ENCODE measurements at regions not wholly inside any gene's neighbourhood (a gene's known extent, or its start where the extent isn't known, plus 50 kb on each side); places are given as distances from the start of the nearest gene placed in this dataset.
"Not testable (repeated sequence)": the region's sequence is repeated elsewhere in the genome, so short reads cannot be mapped to it uniquely, and the experiment has no call there.

DNA sequence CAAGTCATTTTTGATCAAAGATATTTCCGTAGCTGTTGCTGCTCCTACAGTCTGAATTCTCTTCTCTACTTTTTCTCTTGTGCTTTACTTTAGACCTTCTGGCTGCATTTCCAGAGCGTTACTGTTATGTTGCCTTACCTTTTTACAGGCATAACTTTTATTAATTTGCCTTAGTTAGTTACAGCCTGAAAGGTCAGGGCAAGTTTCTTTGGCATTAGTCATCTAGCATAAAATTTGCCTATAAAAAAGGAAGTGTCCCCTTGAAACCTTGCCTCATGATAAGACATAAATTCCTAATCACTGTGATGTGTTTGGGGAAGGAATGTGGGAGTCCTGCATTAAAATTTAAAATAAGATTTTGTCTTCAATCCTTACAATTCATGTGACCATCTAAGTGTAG lies 618.5 kb downstream of the NR2F2 start:
- Mint-ChIP-seq H3K9me3 (peaks cover 4% of the 10 kb centered on the region), H3K4me3 (no peak overlapping the region), H3K4me1 (ENCODE audit: low read depth) (no peaks in the 10 kb centered on the region), H3K27me3 (ENCODE audit: insufficient read depth) (peaks cover 13% of the 10 kb centered on the region), H3K27ac (no peak overlapping the region), H3K36me3 (ENCODE audit: low read depth) (no peaks in the 10 kb centered on the region)
- intact Hi-C loops (cut with micrococcal nuclease), result no loop called here
- DNase-seq (ENCODE audit: low spot score), result no peak

DNA sequence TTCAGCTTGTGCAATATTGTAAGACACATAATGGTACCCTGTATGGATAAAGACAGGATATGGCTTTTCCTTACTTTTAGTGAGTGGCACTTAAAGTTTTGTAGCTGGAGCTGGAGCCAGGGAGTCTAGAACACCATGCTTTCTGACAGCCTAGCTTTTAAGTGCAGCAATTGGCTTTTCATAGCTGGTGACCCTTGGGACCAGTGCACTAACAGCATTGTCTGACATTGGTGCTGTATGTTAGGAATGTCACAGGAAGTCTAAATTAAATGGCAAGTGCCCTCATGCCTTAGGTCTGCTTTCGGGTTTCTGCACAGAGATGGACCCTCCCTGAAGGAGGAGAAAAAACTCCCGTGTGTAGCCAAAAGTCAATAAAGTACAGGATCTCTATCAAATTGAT lies 628.2 kb downstream of the NR2F2 start:
- peaks cover 12% of the 10 kb centered on the region for H3K9me3 Mint-ChIP-seq
- intact Hi-C loops (cut with micrococcal nuclease), result no loop called here
- no peak for DNase-seq (ENCODE audit: low spot score)
- H3K27me3 Mint-ChIP-seq (ENCODE audit: insufficient read depth), result no peaks in the 10 kb centered on the region
- no peak overlapping the region for H3K4me3 Mint-ChIP-seq
- no peaks in the 10 kb centered on the region for H3K4me1 Mint-ChIP-seq (ENCODE audit: low read depth)
- H3K27ac Mint-ChIP-seq, result no peak overlapping the region
- no peaks in the 10 kb centered on the region for H3K36me3 Mint-ChIP-seq (ENCODE audit: low read depth)

DNA sequence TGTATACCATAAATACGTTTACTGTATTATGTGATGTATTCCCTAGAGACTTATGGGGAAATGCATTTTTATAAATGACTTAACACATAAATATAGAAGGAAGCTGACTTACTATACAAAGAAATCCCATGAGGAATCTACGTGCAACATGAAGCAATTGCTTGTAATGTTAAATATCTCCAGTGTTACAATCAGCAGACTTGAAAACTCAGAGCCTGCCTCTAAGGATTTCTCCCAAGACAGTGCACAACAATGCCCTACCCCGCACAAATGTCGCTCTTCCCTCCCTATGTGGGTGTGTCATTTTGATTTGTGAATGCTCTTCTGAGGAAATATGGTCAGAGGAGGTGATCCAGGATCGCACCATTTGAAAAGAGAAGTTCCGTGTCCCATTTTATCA lies 629.0 kb downstream of the NR2F2 start:
- H3K27me3 Mint-ChIP-seq (ENCODE audit: insufficient read depth), result no peaks in the 10 kb centered on the region
- H3K9me3 Mint-ChIP-seq, result peaks cover 9% of the 10 kb centered on the region
- no peak overlapping the region for H3K4me3 Mint-ChIP-seq
- no peaks in the 10 kb centered on the region for H3K4me1 Mint-ChIP-seq (ENCODE audit: low read depth)
- no peak overlapping the region for H3K27ac Mint-ChIP-seq
- DNase-seq (ENCODE audit: low spot score), result no peak
- intact Hi-C loops (cut with micrococcal nuclease), result no loop called here
- no peaks in the 10 kb centered on the region for H3K36me3 Mint-ChIP-seq (ENCODE audit: low read depth)

DNA sequence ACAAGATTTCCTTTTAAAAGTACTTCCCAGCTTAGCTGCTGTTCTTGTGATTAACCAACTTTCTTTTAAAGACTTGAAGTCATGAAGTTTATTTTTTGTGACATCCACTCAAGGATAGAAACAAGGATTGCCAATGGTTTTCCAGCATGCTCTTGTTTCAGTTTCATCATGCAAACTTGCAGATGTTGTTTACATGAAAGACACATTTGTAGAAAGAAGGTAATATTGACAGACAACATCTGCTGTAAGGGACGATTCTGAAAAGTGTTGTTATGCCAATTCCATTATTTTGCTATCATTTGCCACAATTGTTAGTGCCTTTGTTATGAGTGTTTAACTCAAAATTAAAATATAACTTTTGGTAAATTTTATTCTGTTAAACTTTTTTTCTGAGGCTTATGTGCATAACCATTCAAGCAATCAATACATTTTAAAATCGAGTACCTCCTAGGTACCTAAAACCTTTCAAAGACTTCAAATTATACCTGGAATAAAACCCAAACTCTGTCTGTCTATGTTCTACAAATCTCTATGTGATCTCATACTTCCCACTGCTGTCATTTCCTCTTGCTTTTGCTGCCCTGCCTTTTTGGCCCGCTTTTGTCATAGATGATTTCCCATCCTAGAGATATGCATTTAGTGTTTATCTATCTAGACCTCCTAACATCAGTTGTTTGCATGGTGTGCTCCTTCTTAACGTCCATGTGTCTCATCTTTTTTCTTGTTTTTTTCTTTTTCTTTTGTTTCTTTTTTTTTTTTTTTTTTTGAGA lies 630.4 kb downstream of the NR2F2 start:
- no peaks in the 10 kb centered on the region for H3K4me1 Mint-ChIP-seq (ENCODE audit: low read depth)
- no peak overlapping the region for H3K27ac Mint-ChIP-seq
- no peaks in the 10 kb centered on the region for H3K36me3 Mint-ChIP-seq (ENCODE audit: low read depth)
- H3K9me3 Mint-ChIP-seq, result peaks cover 9% of the 10 kb centered on the region
- no peaks in the 10 kb centered on the region for H3K27me3 Mint-ChIP-seq (ENCODE audit: insufficient read depth)
- DNase-seq (ENCODE audit: low spot score), result no peak
- intact Hi-C loops (cut with micrococcal nuclease), result no loop called here
- H3K4me3 Mint-ChIP-seq, result no peak overlapping the region

DNA sequence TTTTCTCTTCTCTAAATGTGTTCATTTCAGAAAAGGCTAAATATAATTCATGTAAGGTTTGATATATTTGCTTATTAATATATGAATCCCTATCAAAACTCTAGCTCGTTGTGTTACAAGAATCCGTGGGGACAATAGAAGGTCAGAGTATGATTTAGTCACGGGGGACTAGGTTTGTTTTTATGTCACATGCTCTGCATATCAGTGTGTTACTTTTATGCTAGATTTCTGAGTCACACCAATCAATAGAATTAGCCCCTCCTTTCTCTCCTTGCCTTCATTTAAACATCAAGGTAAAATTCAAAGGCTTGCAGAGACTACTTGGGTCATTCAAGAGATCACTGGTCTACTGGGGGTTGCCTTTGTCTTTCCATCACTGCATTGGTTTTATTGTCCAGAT lies 636.1 kb downstream of the NR2F2 start:
- no peaks in the 10 kb centered on the region for H3K27me3 Mint-ChIP-seq (ENCODE audit: insufficient read depth)
- intact Hi-C loops (cut with micrococcal nuclease), result no loop called here
- no peak overlapping the region for H3K4me3 Mint-ChIP-seq
- no peaks in the 10 kb centered on the region for H3K36me3 Mint-ChIP-seq (ENCODE audit: low read depth)
- peaks cover 15% of the 10 kb centered on the region for H3K9me3 Mint-ChIP-seq
- H3K4me1 Mint-ChIP-seq (ENCODE audit: low read depth), result no peaks in the 10 kb centered on the region
- DNase-seq (ENCODE audit: low spot score), result no peak
- H3K27ac Mint-ChIP-seq, result no peak overlapping the region

DNA sequence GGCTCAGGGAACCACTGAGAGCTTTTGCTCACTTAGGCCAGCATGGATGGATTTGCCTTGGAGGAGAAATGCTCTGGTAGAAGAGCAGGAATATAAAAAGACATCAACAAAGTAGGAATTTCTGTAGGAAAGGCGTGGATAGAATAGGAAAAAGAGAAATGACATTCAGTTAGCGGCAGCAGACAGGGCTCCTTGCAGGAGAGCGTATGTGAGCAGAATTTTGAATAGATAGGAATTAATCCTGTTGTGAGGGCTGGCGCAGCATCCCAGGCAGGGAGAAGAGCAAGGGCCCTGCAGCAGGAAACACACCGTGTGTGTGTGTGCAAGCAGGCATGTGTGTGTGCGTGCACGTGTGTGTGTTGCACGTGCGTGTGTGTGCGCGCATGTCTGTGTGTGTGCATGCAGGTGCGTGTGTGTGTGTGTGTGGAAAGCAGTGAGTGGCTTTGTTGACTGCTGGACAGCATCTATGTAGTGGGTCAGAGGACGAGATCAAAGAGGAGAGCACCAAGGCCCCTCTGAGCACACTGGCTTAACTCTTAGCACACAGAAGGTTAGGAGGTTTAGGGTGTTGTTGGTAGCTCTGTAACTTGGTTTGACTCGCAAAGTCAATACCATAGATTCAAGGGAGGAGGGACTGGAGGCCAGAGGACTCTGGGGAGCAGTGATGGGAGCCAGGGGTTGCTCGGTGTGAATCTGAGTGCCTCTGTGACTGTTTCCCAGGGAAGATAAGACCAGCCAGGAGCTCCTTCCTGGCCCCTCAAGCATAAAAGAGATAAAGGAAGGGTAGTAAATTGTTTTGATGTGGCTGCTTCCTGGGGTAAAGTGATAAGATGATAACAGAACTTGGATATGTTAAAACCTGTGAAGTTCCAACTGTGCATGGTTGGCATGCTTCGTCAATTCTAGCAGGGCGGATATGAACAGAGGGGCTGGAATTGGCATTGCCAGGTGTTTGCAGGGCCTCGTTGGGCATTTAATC lies 639.5 kb downstream of the NR2F2 start:
- Mint-ChIP-seq H3K36me3 (ENCODE audit: low read depth) (no peaks in the 10 kb centered on the region), H3K4me1 (ENCODE audit: low read depth) (no peaks in the 10 kb centered on the region), H3K27me3 (ENCODE audit: insufficient read depth) (no peaks in the 10 kb centered on the region), H3K9me3 (peaks cover 15% of the 10 kb centered on the region), H3K4me3 (no peak overlapping the region), H3K27ac (no peak overlapping the region)
- no peak for DNase-seq (ENCODE audit: low spot score)
- intact Hi-C loops (cut with micrococcal nuclease), result no loop called here

DNA sequence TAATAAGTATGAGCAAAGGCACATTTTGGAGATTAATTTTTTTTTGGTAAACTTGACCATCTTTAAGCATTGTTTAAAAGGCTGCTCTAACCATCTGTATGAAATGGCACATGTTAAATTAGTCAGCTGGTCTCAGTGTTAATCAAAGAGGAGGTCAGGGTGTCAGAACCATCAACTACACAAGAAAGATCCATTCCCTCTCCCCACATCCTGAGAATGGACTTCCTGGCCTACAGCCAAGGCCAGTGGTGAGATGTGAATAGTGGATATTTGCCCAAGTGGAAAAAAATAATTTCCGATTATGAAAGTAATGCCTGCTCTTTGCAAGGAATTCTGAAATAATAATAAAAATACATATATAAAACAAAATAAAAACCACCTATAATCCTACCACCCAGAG lies 641.7 kb downstream of the NR2F2 start:
- Mint-ChIP-seq H3K27ac (no peak overlapping the region), H3K36me3 (ENCODE audit: low read depth) (no peaks in the 10 kb centered on the region), H3K27me3 (ENCODE audit: insufficient read depth) (no peaks in the 10 kb centered on the region), H3K9me3 (peaks cover 11% of the 10 kb centered on the region), H3K4me1 (ENCODE audit: low read depth) (no peaks in the 10 kb centered on the region), H3K4me3 (no peak overlapping the region)
- intact Hi-C loops (cut with micrococcal nuclease), result no loop called here
- DNase-seq (ENCODE audit: low spot score), result no peak

DNA sequence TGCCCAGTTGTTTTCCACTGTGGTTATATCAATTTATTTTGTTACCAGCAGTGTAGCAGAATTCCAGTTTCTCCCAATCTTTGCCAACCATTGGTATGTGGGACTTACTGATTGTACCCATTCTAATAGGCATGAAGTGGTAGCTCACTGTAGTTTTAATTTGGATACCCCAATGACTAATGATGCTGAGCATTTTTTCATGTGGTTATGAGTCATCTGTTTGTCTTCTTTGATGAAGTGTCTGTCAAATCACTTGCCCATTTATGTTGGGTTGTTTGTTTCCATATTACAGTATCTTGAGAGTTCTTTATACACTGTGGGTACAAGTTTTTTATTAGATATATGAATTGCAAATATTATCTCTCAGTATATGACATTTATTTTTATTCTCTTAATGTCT lies 644.3 kb downstream of the NR2F2 start:
- no peaks in the 10 kb centered on the region for H3K4me1 Mint-ChIP-seq (ENCODE audit: low read depth)
- no peak for DNase-seq (ENCODE audit: low spot score)
- intact Hi-C loops (cut with micrococcal nuclease), result no loop called here
- no peaks in the 10 kb centered on the region for H3K27me3 Mint-ChIP-seq (ENCODE audit: insufficient read depth)
- no peaks in the 10 kb centered on the region for H3K36me3 Mint-ChIP-seq (ENCODE audit: low read depth)
- H3K27ac Mint-ChIP-seq, result no peak overlapping the region
- peaks cover 3% of the 10 kb centered on the region for H3K9me3 Mint-ChIP-seq
- no peak overlapping the region for H3K4me3 Mint-ChIP-seq

DNA sequence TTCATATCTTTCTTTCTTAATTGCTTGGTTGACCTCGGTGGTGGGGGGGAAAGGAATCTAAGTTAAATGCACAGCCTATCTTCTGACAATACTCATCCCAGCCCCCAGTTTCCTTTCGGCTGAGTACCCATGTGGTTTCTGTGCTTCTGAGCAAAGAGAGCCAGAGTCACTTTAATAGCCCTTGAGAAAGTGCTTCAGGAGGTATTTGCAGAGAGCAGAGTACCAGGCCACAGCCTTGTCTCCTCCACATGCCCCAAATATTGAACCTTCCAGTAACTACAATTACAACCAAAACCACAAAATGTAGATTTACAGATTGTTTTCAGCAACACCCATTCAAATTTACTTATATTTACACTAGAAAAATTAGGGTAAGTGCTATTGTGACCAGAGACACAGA lies 647.4 kb downstream of the NR2F2 start:
- Mint-ChIP-seq H3K9me3 (no peaks in the 10 kb centered on the region), H3K27ac (no peak overlapping the region), H3K4me1 (ENCODE audit: low read depth) (no peaks in the 10 kb centered on the region), H3K36me3 (ENCODE audit: low read depth) (no peaks in the 10 kb centered on the region), H3K27me3 (ENCODE audit: insufficient read depth) (no peaks in the 10 kb centered on the region), H3K4me3 (no peak overlapping the region)
- intact Hi-C loops (cut with micrococcal nuclease), result no loop called here
- no peak for DNase-seq (ENCODE audit: low spot score)

DNA sequence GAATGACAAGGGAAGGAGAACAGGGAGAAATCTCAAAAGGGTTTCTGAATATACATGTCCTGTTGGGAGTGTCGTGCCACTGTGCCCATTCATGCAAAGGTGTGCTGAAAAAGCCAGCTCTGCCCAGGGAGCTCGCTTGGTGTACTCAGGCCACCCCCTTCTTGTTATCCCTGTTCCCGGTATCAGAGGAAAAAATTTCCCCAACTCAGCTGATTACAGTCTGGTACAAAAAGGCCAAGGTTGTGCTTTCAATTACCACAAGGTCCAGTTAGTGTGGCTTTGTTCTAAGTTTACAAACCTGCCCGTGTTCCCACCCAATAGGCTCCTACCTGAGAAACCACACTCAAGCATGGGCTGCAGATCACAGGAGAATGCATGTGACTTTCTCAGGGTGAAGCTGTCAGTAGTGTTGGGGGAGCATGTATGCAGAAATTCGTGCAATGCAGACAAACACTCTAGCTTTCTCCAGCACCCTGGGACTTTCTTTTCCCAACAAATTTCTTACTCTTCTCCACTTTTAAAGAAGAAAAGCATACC lies 648.5 kb downstream of the NR2F2 start:
- Mint-ChIP-seq H3K27me3 (ENCODE audit: insufficient read depth) (no peaks in the 10 kb centered on the region), H3K9me3 (no peaks in the 10 kb centered on the region), H3K36me3 (ENCODE audit: low read depth) (no peaks in the 10 kb centered on the region), H3K4me1 (ENCODE audit: low read depth) (no peaks in the 10 kb centered on the region), H3K4me3 (no peak overlapping the region), H3K27ac (no peak overlapping the region)
- no peak for DNase-seq (ENCODE audit: low spot score)
- intact Hi-C loops (cut with micrococcal nuclease), result no loop called here

DNA sequence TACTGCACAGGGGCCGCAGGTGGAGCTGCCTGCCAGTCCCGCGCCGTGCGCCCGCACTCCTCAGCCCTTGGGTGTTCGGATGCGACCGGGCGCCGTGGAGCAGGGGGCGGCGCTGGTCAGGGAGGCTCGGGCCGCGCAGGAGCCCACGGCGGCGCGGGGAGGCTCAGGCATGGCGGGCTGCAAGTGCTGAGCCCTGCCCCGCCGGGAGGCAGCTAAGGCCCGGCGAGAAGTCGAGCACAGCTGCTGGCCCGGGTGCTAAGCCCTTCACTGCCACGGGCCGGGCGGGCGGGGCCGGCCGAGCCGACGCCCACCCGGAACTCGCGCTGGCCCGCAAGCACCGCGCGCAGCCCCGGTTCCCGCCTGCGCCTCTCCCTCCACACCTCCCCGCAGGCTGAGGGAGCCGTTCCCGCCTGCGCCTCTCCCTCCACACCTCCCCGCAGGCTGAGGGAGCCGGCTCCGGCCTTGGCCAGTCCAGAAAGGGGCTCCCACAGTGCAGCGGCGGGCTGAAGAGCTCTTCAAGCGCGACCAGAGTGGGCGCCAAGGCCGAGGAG lies 653.7 kb downstream of the NR2F2 start:
- H3K4me1 Mint-ChIP-seq (ENCODE audit: low read depth); H3K4me3 Mint-ChIP-seq; H3K36me3 Mint-ChIP-seq (ENCODE audit: low read depth); intact Hi-C loops (cut with micrococcal nuclease); H3K9me3 Mint-ChIP-seq; H3K27ac Mint-ChIP-seq; H3K27me3 Mint-ChIP-seq (ENCODE audit: insufficient read depth); DNase-seq (ENCODE audit: low spot score): not testable (repeated sequence)

DNA sequence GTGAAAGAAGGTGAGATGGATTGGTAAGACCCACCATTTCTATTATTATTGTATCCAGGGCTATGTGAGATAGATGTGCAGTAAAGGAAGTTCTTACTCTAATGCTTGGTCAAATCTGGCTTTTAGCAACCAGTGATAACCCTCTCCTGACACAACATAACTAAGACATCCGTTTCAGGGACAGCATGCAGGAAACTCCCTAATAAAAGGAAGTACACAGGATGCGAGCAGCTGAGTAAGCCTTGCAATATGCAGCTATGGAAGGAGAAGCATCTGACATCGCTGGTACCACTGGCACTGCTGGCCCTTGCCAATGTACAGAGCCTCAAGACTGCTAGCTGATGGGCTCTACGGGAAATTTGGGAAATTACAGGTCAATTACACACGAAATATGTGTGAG lies 662.3 kb downstream of the NR2F2 start:
- Mint-ChIP-seq H3K36me3 (ENCODE audit: low read depth) (no peaks in the 10 kb centered on the region), H3K27me3 (ENCODE audit: insufficient read depth) (no peaks in the 10 kb centered on the region), H3K4me1 (ENCODE audit: low read depth) (no peaks in the 10 kb centered on the region), H3K9me3 (peaks cover 14% of the 10 kb centered on the region), H3K27ac (no peak overlapping the region), H3K4me3 (no peak overlapping the region)
- DNase-seq (ENCODE audit: low spot score), result no peak
- intact Hi-C loops (cut with micrococcal nuclease), result no loop called here

DNA sequence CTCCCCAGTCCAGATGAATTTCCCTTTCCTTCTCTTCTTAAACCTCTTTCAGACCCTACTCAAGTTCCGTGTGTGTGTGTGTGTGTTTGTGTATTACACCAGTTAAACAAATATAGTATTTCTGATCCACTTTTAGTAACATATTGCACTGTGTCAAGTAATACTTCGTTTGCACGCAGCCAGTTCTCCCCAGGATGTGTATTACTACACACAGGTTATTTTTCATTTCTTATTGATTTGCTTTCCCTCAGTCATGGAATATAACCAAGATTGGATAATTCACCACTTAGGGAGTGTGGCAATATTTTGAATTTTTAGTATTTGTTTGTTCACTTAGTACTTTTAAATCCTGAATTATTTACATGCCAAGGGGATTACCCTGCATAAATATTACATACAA lies 667.0 kb downstream of the NR2F2 start:
- H3K4me3 Mint-ChIP-seq, result no peak overlapping the region
- intact Hi-C loops (cut with micrococcal nuclease), result no loop called here
- no peaks in the 10 kb centered on the region for H3K4me1 Mint-ChIP-seq (ENCODE audit: low read depth)
- no peaks in the 10 kb centered on the region for H3K36me3 Mint-ChIP-seq (ENCODE audit: low read depth)
- H3K27ac Mint-ChIP-seq, result no peak overlapping the region
- no peak for DNase-seq (ENCODE audit: low spot score)
- H3K9me3 Mint-ChIP-seq, result peaks cover 11% of the 10 kb centered on the region
- H3K27me3 Mint-ChIP-seq (ENCODE audit: insufficient read depth), result no peaks in the 10 kb centered on the region
